Adrenal gland (tissue), 9 donors: ENCODE measurements at regions not wholly inside any gene's neighbourhood (a gene's known extent, or its start where the extent isn't known, plus 50 kb on each side); places are given as distances from the start of the nearest gene placed in this dataset.

Experiments used
- DNase-seq, 7 donors: peaks; one replicate each; pipeline ENCODE4 v3.0.0-alpha.2; 2019 to 2020
- H3K27ac ChIP-seq, 5 donors: fragments of 200-600 bp; sonication (generic) in 4 of 5; 1 replicate in 3 of 5; 2 replicates in 2 of 5; pipeline versions ENCODE4 v1.5.1 to v1.8.0; 2016 to 2020; ENCODE audit warnings: mild to moderate bottlenecking in 1 of 5
- H3K27me3 ChIP-seq: fragments of 200-600 bp; 2 replicates; pipeline ENCODE4 v1.8.0; 2021
- H3K36me3 ChIP-seq, 2 donors: fragments of 200-600 bp; replicated peaks in 1 of 2; 1 replicate in 1 of 2; 2 replicates in 1 of 2; pipeline versions ENCODE4 v1.5.1 to v1.8.0; 2018 to 2022
- H3K4me1 ChIP-seq, 2 donors: fragments of 200-600 bp; replicated peaks in 1 of 2; 1 replicate in 1 of 2; 2 replicates in 1 of 2; pipeline versions ENCODE4 v1.5.1 to v1.8.0; 2018 to 2021
- H3K4me3 ChIP-seq, 4 donors: fragments of 200-600 bp; sonication (generic) in 3 of 4; one replicate each; pipeline ENCODE4 v1.5.1; 2016 to 2018
- H3K9me3 ChIP-seq, 3 donors: fragments of 200-600 bp; sonication (generic) in 1 of 3; replicated peaks in 1 of 3; 1 replicate in 2 of 3; 2 replicates in 1 of 3; pipeline versions ENCODE4 v1.5.1 to v1.8.0; 2016 to 2021
- CTCF ChIP-seq, 6 experiments: fragments of 450-650 bp in 4 of 6; fragments of 200-600 bp in 2 of 6; sonication (generic) in 1 of 6; IDR thresholded peaks; 1 replicate in 5 of 6; 2 replicates in 1 of 6; pipeline versions ENCODE4 v1.5.1 to v1.8.0; 2016 to 2021; ENCODE audit warnings: antibody characterized with exemption in 6 of 6, mild to moderate bottlenecking in 2 of 6, moderate library complexity in 1 of 6
- POLR2A ChIP-seq, 2 donors: fragments of 450-650 bp; IDR thresholded peaks; one replicate each; pipeline ENCODE4 v1.6.1; 2017; ENCODE audit warnings: antibody characterized with exemption in 2 of 2, mild to moderate bottlenecking in 2 of 2, moderate library complexity in 1 of 2
- WGBS, 4 donors: extraction: QIAGEN DNeasy Blood & Tissue Kit in 2 of 4; methylation state at CpG; one replicate each; pipeline versions ENCODE4 v1.1.5 to v1.1.7; 2013 to 2017; 5-methylcytosine and 5-hydroxymethylcytosine counted together
- intact Hi-C, 2 donors: fragments of 100-400 bp; cut with DNase I; formaldehyde crosslinking; loops; one replicate each; pipeline versions ENCODE4 v1.14.1 to v1.15.0; 2022 to 2023
- donor health status: healthy with polysubstance abuse.
- donor health status: Bipolar disorder and iron deficiency.
- donor health status: DM: yes; HTN: yes; CAD: no.
- donor health status: DM: no; HTN: no; CAD: no.
- donor health status: DM: no; HTN: no; CAD: no.

- WGBS, 4 donors = 86 to 100% (median 91%) methylated on average over 1 of the region's 1 CpG
- TF ChIP-seq CTCF (IDR thresholded peaks at IDR 0.05) (no peak), POLR2A (IDR thresholded peaks at IDR 0.05) (no peak)
- Histone ChIP-seq H3K4me3 (no peak overlapping the region), H3K9me3 (peaks cover 0 to 6% (median 0%) of the 10 kb centered on the region in 3 donors), H3K36me3 (no peaks in the 10 kb centered on the region), H3K4me1 (no peaks in the 10 kb centered on the region), H3K27me3 (no peaks in the 10 kb centered on the region), H3K27ac (no peak overlapping the region)
- DNase-seq = no peak
- intact Hi-C loops = no loop called here
Observed at GRCh38 chr7:45359250-45359649, 201.7 kb downstream of the RAMP3 start.

GRCh38 chr7:45359776-45360175 lies 202.2 kb downstream of the RAMP3 start:
- Histone ChIP-seq H3K4me3 (no peak overlapping the region), H3K27me3 (no peaks in the 10 kb centered on the region), H3K27ac (no peak overlapping the region), H3K36me3 (no peaks in the 10 kb centered on the region), H3K4me1 (no peaks in the 10 kb centered on the region), H3K9me3 (peaks cover 0 to 6% (median 0%) of the 10 kb centered on the region in 3 donors)
- intact Hi-C loops = no loop called here
- TF ChIP-seq POLR2A (IDR thresholded peaks at IDR 0.05) = no peak
- 84 to 89% (median 85%) methylated on average over 2 to 4 of the region's 4 CpGs for WGBS, 4 donors
- no peak for DNase-seq

- Histone ChIP-seq H3K27ac (no peak overlapping the region), H3K4me3 (no peak overlapping the region), H3K4me1 (no peaks in the 10 kb centered on the region), H3K27me3 (no peaks in the 10 kb centered on the region), H3K36me3 (no peaks in the 10 kb centered on the region), H3K9me3 (no peaks in the 10 kb centered on the region)
- DNase-seq = no peak
- TF ChIP-seq CTCF (IDR thresholded peaks at IDR 0.05) (no peak), POLR2A (IDR thresholded peaks at IDR 0.05) (no peak)
- intact Hi-C loops = no loop called here
- WGBS, 4 donors = 50 to 64% (median 55%) methylated on average over 7 of the region's 7 CpGs
Observed at GRCh38 chr7:45363669-45364068, 206.1 kb downstream of the RAMP3 start.

- Histone ChIP-seq H3K9me3 (no peaks in the 10 kb centered on the region), H3K4me1 (no peaks in the 10 kb centered on the region), H3K27me3 (no peaks in the 10 kb centered on the region), H3K4me3 (no peak overlapping the region), H3K36me3 (no peaks in the 10 kb centered on the region), H3K27ac (no peak overlapping the region)
- TF ChIP-seq CTCF (IDR thresholded peaks at IDR 0.05) (no peak), POLR2A (IDR thresholded peaks at IDR 0.05) (no peak)
- intact Hi-C loops = no loop called here
- whole genome bisulfite sequencing, 4 donors = 65 to 72% (median 68%) methylated on average over 4 of the region's 4 CpGs
- no peak for DNase-seq
Observed at GRCh38 chr7:45365341-45365740, 207.8 kb downstream of the RAMP3 start.

- DNase-seq = no peak
- 67 to 89% (median 74%) methylated on average over 1 to 3 of the region's 3 CpGs for WGBS, 4 donors
- Histone ChIP-seq H3K36me3 (no peaks in the 10 kb centered on the region), H3K9me3 (no peaks in the 10 kb centered on the region), H3K4me3 (no peak overlapping the region), H3K27me3 (no peaks in the 10 kb centered on the region), H3K27ac (no peak overlapping the region), H3K4me1 (no peaks in the 10 kb centered on the region)
- intact Hi-C loops = no loop called here
- TF ChIP-seq POLR2A (IDR thresholded peaks at IDR 0.05) (no peak), CTCF (IDR thresholded peaks at IDR 0.05) (no peak)
Observed at GRCh38 chr7:45366475-45366874, 207.7 kb upstream of the ADCY1 start.
